ENCODE measurements at regions not wholly inside any gene's neighbourhood (a gene's known extent, or its start where the extent isn't known, plus 50 kb on each side); places are given as distances from the start of the nearest gene placed in this dataset.

DNA sequence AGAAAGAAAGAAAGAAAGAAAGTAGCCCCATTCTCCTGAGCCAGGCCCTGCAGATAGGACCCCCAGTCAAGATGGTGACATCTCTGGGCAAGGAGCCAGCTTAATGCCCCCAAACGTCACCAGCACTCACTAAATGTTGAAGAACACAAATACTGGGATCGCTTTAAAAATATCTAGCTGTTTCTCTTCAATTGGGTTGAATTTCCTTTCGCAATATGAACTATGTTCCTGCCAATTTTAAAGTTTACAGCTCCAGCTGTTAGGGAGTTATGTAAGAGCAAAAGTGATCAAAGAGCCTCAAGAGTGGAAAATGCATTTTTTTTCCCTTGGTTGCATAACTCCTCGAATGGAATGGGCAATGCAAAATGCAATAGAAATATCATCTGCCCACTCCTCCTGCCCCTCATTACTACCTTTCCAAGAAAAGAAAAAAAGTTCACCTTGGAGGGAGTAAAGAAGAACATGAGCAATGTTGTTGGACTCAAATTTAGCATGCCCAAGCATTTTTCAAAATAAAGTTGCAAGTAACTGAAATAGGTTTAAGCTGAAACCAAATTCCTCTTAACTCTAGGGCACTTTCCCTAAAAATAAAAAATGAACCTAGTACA, 244.2 kb upstream of the PIK3R1 start:
- TF ChIP-seq EZH2 (IDR thresholded peaks at IDR 0.05; ENCODE audit: borderline replicate concordance), result no peak
- TF ChIP-seq, protein P1, sequence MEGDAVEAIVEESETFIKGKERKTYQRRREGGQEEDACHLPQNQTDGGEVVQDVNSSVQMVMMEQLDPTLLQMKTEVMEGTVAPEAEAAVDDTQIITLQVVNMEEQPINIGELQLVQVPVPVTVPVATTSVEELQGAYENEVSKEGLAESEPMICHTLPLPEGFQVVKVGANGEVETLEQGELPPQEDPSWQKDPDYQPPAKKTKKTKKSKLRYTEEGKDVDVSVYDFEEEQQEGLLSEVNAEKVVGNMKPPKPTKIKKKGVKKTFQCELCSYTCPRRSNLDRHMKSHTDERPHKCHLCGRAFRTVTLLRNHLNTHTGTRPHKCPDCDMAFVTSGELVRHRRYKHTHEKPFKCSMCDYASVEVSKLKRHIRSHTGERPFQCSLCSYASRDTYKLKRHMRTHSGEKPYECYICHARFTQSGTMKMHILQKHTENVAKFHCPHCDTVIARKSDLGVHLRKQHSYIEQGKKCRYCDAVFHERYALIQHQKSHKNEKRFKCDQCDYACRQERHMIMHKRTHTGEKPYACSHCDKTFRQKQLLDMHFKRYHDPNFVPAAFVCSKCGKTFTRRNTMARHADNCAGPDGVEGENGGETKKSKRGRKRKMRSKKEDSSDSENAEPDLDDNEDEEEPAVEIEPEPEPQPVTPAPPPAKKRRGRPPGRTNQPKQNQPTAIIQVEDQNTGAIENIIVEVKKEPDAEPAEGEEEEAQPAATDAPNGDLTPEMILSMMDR (IDR thresholded peaks at IDR 0.05; ENCODE audit: poor library complexity), result no peak

All from hepatocyte (in vitro differentiated cells).